CD4-positive, alpha-beta T cell (primary cell): ENCODE measurements at regions not wholly inside any gene's neighbourhood (a gene's known extent, or its start where the extent isn't known, plus 50 kb on each side); places are given as distances from the start of the nearest gene placed in this dataset.

ENCODE experiments used
- ATAC-seq: fragments of 200-7000 bp; cut with Tn5 transposase; one replicate; pipeline ENCODE4 v1.10.0; 2022; ENCODE audit warnings: mild to moderate bottlenecking; ENCODE audit not compliant: poor library complexity
- CTCF ChIA-PET: fragments of 350-600 bp; sonication (Branson Sonifier 250); formaldehyde crosslinking; loops from one replicate; lab custom pipeline; 2021; ENCODE audit warnings: antibody characterized with exemption, inconsistent platforms; lab: Charles Lee
- POLR2A ChIA-PET: fragments of 350-600 bp; sonication (Branson Sonifier 250); formaldehyde crosslinking; loops from one replicate; lab custom pipeline; 2021; ENCODE audit warnings: antibody characterized with exemption, inconsistent platforms; lab: Charles Lee
- DNase-seq, 14 experiments: peaks; one replicate each; pipeline ENCODE4 v3.0.0-alpha.2; 2013 to 2020; ENCODE audit warnings: mixed read lengths in 2 of 14
- H3K27ac ChIP-seq, 2 donors: one replicate each; pipeline versions ENCODE4 v1.5.1 to v1.7.0; 2013; ENCODE audit warnings: low read length in 2 of 2, low read depth in 1 of 2, mild to moderate bottlenecking in 1 of 2
- H3K27me3 ChIP-seq, 2 experiments: 1 replicate in 1 of 2; 2 replicates in 1 of 2; pipeline versions ENCODE4 v1.6.1 to v1.7.0; 2013; ENCODE audit warnings: low read length in 2 of 2, control low read depth in 1 of 2, mild to moderate bottlenecking in 1 of 2, moderate library complexity in 1 of 2; ENCODE audit not compliant: insufficient read depth in 2 of 2, control insufficient read depth in 1 of 2
- H3K36me3 ChIP-seq: one replicate; pipeline ENCODE4 v1.6.1; 2013; ENCODE audit warnings: low read length, control low read depth; ENCODE audit not compliant: insufficient read depth
- H3K4me1 ChIP-seq: one replicate; pipeline ENCODE4 v1.6.1; 2013; ENCODE audit warnings: low read length, control low read depth; ENCODE audit not compliant: insufficient read depth
- H3K4me3 ChIP-seq: one replicate; pipeline ENCODE4 v1.5.1; 2013; ENCODE audit warnings: mild to moderate bottlenecking, low read length, moderate library complexity
- H3K9me3 ChIP-seq, 2 experiments: 1 replicate in 1 of 2; 2 replicates in 1 of 2; pipeline versions ENCODE4 v1.6.1 to v1.7.0; 2013; ENCODE audit warnings: low read length in 2 of 2, mild to moderate bottlenecking in 2 of 2, control low read depth in 1 of 2, moderate library complexity in 1 of 2; ENCODE audit not compliant: control insufficient read depth in 1 of 2, insufficient read depth in 1 of 2
- H3K27ac Mint-ChIP-seq: one replicate; pipeline ENCODE4 v1.8.0; 2020; ENCODE audit warnings: mixed read lengths
- H3K27me3 Mint-ChIP-seq: one replicate; pipeline ENCODE4 v1.8.0; 2021; ENCODE audit warnings: mixed read lengths
- H3K36me3 Mint-ChIP-seq: one replicate; pipeline ENCODE4 v1.8.0; 2021; ENCODE audit warnings: low read depth, mixed read lengths
- H3K4me1 Mint-ChIP-seq: one replicate; pipeline ENCODE4 v1.8.0; 2021; ENCODE audit warnings: low read depth, mixed read lengths
- H3K4me3 Mint-ChIP-seq: one replicate; pipeline ENCODE4 v1.8.0; 2020; ENCODE audit warnings: mild to moderate bottlenecking, mixed read lengths
- H3K9me3 Mint-ChIP-seq: one replicate; pipeline ENCODE4 v1.8.0; 2020; ENCODE audit warnings: mixed read lengths
- intact Hi-C, 2 experiments: fragments of 100-400 bp; cut with DNase I in 1 of 2; cut with micrococcal nuclease in 1 of 2; formaldehyde crosslinking; loops; one replicate each; pipeline versions ENCODE4 v1.15.1 to v1.9.0; 2023 to 2025; cut with DNase I, micrococcal nuclease
- TF ChIP-seq, protein P1 (sequence below): fragments of 200-600 bp; IDR thresholded peaks from one replicate; pipeline ENCODE4 v1.8.0; 2022; ENCODE audit warnings: antibody characterized with exemption, mild to moderate bottlenecking

DNA sequence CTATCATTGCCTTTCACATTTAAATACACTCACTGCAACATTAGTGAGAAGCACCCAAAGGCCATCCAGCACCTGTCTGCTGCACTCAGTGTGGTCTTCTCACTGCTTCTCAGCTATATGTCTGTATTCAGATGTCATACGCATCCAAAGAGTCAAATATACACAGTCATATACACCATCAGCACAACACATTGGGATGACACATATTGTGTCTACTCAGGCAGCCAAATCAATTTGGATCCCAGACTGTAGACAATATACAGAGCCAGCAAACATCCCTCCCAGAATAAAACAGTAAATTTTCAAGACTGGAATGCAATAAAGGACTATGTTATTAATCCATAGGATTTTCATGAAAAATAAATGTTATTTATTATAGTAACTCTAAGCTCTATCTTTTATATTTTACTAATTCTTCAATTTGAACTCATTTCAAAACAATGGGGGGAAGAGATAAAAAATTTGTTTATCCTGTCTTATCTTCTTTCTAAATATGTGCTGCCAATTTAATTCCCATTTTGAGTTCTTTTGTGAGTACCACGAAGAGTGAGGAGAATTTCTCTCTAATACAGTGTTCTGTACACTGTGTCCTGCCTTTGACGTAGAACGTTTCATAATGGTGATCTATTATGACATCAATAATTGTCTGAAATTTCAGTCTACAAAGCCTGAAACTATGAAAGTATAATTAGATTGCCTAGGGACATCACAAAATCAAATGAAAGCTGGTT lies 602.2 kb upstream of the CXADR start:
- intact Hi-C loops = no loop called here
- POLR2A ChIA-PET = no interaction called here

DNA sequence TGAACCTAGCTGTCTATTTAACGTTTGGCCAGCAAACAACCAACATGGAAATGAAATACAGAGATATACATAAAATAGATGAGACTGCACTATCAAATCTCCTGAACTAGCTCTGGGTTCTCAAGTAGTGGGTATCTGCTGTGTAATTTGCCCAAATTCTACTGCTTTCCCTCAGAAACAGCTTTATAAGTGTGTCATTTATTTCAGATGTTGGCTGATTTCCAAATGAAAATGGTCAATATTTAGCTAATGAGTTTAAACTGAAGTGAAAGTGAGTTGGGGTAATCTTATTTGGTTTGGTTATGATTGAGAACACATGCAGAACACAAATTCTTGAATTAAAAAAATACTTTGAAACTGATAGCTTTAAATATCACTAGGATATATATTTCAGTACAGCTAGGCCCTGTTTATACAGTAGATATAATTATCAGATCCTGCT lies 601.7 kb upstream of the CXADR start:
- CTCF ChIA-PET = no interaction called here
- H3K36me3 Mint-ChIP-seq = no peaks in the 10 kb centered on the region
- no peak for DNase-seq
- Histone ChIP-seq H3K27ac (no peak overlapping the region), H3K4me3 (no peak overlapping the region), H3K27me3 (no peaks in the 10 kb centered on the region), H3K9me3 (no peaks in the 10 kb centered on the region), H3K36me3 (no peaks in the 10 kb centered on the region), H3K4me1 (no peaks in the 10 kb centered on the region)
- ATAC-seq = no peak
- H3K9me3 Mint-ChIP-seq = peaks cover 14% of the 10 kb centered on the region
- H3K4me1 Mint-ChIP-seq = no peaks in the 10 kb centered on the region
- intact Hi-C loops = no loop called here
- POLR2A ChIA-PET = no interaction called here
- H3K27me3 Mint-ChIP-seq = no peaks in the 10 kb centered on the region
- H3K4me3 Mint-ChIP-seq = no peak overlapping the region
- TF ChIP-seq, protein P1, sequence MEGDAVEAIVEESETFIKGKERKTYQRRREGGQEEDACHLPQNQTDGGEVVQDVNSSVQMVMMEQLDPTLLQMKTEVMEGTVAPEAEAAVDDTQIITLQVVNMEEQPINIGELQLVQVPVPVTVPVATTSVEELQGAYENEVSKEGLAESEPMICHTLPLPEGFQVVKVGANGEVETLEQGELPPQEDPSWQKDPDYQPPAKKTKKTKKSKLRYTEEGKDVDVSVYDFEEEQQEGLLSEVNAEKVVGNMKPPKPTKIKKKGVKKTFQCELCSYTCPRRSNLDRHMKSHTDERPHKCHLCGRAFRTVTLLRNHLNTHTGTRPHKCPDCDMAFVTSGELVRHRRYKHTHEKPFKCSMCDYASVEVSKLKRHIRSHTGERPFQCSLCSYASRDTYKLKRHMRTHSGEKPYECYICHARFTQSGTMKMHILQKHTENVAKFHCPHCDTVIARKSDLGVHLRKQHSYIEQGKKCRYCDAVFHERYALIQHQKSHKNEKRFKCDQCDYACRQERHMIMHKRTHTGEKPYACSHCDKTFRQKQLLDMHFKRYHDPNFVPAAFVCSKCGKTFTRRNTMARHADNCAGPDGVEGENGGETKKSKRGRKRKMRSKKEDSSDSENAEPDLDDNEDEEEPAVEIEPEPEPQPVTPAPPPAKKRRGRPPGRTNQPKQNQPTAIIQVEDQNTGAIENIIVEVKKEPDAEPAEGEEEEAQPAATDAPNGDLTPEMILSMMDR = no peak
- H3K27ac Mint-ChIP-seq = no peak overlapping the region

More for the DNA sequence above, 602.2 kb upstream of the CXADR start:
- Mint-ChIP-seq H3K36me3 (no peaks in the 10 kb centered on the region), H3K27me3 (no peaks in the 10 kb centered on the region), H3K27ac (no peak overlapping the region), H3K9me3 (peaks cover 18% of the 10 kb centered on the region), H3K4me3 (no peak overlapping the region), H3K4me1 (no peaks in the 10 kb centered on the region)
- no peak for ATAC-seq
- H3K36me3 ChIP-seq = no peaks in the 10 kb centered on the region
- DNase-seq = no peak
- CTCF ChIA-PET = no interaction called here
- no peaks in the 10 kb centered on the region for H3K27me3 ChIP-seq
- H3K9me3 ChIP-seq = no peaks in the 10 kb centered on the region
- no peaks in the 10 kb centered on the region for H3K4me1 ChIP-seq
- TF ChIP-seq, protein P1 = no peak
- H3K27ac ChIP-seq = no peak overlapping the region
- no peak overlapping the region for H3K4me3 ChIP-seq

DNA sequence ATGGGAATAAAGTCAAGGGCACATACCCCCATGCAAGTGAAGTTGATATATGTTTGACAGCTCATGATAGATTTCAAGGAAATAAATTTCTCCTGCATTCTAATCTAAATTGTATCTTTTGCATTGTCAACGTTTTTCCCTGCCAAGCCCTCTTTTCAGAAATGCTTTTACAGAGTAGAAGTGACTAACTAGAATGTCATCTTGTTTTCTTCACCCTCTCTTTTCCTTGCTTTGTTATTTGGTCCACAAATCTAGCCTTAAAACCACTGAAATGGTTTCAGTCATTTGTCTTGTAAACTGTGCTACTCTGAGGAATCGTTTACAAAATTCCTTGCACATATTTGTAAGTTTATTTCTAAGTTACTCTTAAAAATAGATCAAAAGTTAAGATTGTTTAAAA lies 600.8 kb upstream of the CXADR start:
- ATAC-seq (no peak), DNase-seq (no peak)
- Histone ChIP-seq H3K36me3 (no peaks in the 10 kb centered on the region), H3K27me3 (no peaks in the 10 kb centered on the region), H3K4me1 (no peaks in the 10 kb centered on the region), H3K4me3 (no peak overlapping the region), H3K9me3 (no peaks in the 10 kb centered on the region), H3K27ac (no peak overlapping the region)
- intact Hi-C loops = no loop called here
- TF ChIP-seq, protein P1 = no peak
- Mint-ChIP-seq H3K36me3 (no peaks in the 10 kb centered on the region), H3K4me1 (no peaks in the 10 kb centered on the region), H3K27me3 (no peaks in the 10 kb centered on the region), H3K27ac (no peak overlapping the region), H3K4me3 (no peak overlapping the region), H3K9me3 (peaks cover 13% of the 10 kb centered on the region)
- CTCF ChIA-PET = no interaction called here
- POLR2A ChIA-PET = no interaction called here
